GM18520 (cell line): ENCODE measurements at regions not wholly inside any gene's neighbourhood (a gene's known extent, or its start where the extent isn't known, plus 50 kb on each side); places are given as distances from the start of the nearest gene placed in this dataset.
"Not testable (repeated sequence)": the region's sequence is repeated elsewhere in the genome, so short reads cannot be mapped to it uniquely, and the experiment has no call there.

Experiments
- ATAC-seq: cut with Tn5 transposase; IDR thresholded peaks from one replicate; pipeline ENCODE4 v1.9.1; 2021; ENCODE audit not compliant: unreplicated experiment

DNA sequence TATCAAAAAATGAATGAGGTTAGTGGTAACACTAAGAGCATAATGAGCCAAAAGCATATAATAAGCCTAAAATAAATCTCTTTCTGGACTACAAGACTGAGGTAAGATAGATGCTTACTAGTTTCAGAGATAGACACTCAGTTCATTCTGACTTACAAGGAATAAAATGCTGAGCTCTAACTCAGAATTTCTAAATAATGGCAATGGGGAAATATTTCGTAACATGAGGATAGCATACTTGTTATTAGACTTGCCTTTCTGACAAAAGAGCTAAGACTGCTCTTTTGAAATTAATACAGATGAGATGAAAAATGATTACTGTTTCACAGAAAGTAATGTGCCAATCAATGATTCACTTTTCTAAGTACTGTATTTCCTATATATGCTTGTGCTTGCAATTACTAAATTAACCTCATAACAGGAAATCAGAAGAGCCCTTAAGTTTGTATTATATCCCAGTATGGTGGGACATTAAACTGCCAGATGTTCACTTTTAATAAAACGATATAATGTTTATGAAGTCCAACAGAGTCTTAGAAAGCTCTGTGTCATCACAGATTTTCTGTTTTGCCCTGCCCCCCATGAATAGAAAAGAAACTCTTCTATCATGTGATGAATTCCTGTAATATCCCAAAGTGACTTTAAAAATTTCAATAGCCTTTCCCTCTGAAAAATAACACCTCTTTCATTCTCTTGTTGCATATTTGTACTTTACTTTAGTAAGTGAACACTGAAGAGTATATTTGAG, 2771.0 kb upstream of the PCDH20 start:
- ATAC-seq: no peak

DNA sequence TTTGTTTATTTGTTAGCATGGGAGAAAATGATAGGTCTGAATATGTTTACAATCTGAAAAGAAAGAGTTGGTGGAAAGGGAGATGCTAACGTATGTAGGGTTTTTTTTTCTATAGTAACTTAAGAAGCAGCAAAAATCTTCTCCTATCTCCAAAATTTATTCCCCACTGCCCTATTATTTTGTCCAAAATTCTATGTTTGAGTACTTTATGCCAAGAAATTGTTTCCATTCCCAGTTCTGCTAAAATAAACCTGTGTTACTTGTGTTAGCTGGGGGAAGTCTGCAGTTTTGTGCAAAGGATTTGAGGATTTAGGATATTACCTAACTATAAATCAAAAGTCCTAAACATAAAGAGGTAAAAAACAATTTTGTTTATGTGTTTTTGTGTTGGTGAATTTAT, 2770.4 kb upstream of the PCDH20 start:
- no peak for ATAC-seq

DNA sequence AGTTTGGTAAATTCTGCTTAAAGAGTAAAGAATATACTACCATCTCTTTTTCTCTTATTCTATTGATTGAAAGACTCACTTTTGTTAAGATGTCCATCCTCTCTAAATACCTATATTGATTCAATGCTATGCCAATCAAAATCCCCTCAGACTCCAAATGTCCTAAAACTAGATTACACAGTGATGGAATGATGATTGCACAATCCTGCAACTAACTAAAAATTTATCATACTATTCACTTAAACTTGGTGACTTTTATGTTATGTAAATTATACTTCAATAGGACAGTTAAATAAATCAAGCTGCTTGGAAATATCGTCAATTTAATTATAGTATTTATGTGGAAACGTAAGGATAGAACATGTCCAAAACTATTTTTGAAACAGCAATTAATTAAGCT, 2765.1 kb upstream of the PCDH20 start:
- ATAC-seq: no peak

DNA sequence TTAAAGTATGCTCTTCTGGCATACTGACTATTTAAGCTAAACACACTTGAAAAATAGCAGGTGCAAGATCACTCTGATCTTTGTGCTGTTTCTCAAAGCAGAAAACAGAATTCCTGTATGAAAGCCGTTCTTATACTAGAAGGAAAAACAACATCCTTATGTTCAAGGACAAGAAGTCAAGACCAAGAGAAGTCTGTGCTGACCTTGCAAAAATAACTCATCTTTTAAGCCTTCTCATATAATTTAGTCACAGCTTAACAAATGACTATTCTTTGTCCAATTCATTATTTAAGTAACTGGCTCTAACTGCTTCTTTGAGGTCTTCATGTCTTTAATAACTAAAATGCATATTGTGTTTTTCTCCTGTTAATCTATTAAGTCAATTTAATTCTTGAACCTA, 2750.2 kb upstream of the PCDH20 start:
- ATAC-seq: no peak

DNA sequence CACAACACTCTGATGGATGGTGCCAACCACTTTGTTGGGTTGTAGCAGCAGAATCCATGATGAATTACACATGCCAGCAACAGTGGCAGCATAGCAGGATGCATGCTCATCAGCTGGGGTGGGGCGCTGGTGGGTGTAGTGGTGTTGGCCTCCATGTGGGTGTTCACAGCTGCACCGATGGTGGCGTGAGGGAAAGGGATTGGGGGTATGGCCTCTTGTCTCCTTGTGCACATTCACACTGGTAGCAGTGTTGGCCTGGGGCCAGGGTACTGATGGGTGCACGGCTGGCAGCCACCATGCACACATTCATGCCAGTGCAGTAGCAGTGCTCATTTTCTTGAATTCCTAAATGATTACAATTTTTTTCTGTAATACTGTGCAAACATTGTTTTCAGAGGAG, 2748.8 kb upstream of the PCDH20 start:
- no peak for ATAC-seq

DNA sequence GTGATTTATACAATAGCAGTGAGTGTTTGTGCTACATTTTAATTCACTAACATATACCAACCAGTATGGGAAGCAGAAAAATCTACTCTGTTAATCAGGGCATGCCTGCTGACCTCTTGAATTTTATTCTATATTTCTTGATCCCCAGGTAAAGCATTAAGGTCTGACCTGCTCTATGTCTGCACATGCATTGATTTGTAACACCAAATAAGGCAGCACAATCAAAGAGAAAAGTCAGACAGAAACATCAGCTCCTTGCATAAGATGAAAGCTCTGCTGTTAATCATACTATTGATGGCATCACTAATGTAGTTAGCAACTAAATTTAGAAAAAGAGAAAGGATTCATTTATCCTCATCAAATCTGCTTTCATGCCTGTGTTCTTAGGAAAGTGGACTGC, 2744.8 kb upstream of the PCDH20 start:
- ATAC-seq: no peak

DNA sequence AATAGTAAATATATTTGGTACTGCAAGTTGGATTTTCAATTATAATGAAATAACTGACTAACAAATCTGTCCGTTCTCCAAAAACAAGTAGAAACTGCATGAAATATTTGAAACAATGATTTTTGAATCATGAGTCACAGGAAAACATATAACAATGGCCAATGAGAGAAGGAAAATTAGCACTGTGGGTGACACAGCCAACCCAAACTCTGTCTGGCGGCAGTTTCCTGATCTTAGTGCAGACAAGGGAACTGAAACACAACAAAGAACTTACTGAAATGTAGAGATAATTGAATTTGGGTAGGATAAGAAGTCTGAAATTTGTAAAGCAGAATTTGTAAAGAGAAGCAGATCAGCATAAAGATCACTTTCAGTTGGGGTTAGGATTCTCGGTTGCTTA, 2743.3 kb upstream of the PCDH20 start:
- ATAC-seq: no peak

DNA sequence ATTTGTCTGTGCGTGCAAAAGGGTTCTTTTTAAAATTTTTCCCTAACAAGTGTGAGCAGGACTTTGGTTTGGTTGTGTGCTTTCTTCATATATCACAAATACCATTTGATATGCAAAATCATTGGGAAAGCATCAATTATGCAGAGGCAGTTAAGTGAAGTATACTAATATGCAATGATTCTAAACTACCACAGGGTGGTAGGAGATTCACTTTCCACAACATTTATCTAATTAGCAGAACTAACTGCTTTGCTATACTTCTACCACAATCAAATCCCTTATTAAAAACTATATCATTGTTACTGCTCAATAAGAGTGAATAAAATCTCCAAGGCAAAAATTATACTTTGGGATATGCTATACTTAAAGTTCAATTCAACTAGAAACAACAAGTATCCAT, 2738.9 kb upstream of the PCDH20 start:
- no peak for ATAC-seq

DNA sequence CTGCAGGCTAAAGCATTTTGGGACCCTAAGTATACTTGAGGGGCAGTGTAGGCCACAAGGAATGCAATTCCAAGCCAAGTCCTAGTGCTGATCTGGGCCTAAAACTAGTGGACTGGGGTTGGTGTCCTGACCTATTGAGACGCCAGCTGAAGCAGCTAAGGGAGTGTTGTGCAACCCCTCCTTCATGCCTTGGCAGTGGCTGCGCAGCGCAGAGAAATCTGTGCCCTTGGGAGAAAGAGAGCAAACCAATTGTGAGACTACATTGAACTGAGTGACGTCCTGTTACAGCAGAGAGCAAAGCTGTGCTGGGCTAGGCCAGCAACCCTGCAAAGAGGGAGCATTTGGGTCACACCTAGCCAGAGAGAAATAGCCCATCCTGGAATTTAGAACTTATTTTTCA, 2715.0 kb upstream of the PCDH20 start:
- no peak for ATAC-seq

DNA sequence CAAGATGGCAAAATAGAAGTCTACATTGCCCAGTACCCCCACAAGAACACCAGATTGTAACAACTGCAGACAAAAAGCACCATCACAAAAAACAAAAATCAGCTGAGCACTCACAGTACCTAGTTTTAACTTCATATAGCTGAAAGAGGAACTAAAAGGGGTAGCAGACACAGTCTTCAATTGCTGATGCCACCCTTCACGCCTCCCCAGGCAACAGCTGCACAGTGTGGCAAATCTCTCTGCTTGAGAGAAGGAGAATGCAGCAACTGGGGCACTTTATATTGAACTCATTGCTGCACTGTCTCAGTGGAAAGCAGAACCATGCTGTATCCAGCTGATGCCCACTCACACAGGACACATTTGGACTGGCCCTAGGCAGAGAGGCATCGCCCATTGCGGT, 2714.5 kb upstream of the PCDH20 start:
- no peak for ATAC-seq

DNA sequence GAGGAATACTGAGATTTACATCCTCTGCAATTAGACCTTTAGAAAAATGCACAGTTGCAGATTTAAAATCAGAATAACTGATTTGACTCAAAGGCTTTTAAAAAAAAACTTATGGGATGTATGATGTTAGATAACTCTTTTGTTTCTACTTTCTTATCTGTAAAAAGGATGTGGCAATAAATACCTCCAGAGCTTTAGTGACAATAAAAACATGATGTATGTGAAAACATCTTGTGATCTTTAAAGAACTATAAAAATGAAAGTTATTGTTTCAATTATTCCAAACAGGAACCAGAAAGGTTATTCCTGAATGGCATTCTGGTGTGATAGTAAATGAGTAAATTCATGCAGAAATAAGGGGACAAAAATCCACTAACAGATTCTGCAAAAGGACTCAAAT, 2712.2 kb upstream of the PCDH20 start:
- no peak for ATAC-seq

DNA sequence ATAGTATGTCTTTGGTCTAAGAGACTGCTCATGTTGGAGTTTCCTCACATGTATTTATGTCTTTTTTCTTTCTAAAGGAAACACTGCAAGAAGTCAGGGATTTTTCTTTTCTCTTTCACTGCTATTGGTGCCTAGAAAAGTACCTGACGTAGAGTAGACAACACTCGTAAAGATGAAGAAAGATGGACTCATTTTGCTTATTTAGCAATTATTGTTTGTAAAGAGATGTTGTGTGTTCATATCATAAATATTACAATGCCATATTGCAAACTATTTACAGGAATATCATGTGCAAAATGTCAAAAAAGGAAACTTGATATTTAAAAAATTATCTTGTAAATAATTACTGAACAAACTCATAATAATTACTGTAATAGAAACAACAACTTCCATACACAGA, 2711.5 kb upstream of the PCDH20 start:
- ATAC-seq: no peak

DNA sequence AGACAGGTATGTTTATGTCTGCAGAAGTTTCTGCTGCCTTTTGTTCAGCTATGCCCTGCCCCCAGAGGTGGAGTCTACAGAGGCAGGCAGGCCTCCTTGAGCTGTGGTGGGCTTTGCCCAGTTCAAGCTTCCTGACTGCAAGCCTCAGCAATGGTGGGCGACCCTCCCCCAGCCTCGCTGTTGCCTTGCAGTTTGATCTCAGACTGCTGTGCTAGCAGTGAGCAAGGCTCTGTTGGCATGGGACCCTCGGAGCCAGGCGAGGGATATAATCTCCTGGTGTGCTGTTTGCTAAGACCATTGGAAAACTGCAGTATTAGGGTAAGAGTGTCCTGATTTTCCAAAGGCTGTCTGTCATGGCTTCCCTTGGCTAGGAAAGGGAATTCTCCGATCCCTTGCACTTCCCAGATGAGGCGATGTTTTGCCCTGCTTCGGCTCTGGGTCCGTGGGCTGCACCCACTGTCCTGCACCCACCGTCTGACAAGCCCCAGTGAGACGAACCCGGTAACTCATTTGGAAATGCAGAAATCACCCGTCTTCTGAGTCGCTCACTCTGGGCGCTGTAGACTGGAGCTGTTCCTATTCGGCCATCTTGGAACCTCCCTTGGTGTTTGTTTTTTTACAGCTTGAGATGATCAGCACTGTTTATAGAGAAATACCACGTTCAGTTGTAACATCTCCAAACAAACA, 2705.5 kb upstream of the PCDH20 start:
- not testable (repeated sequence) for ATAC-seq

DNA sequence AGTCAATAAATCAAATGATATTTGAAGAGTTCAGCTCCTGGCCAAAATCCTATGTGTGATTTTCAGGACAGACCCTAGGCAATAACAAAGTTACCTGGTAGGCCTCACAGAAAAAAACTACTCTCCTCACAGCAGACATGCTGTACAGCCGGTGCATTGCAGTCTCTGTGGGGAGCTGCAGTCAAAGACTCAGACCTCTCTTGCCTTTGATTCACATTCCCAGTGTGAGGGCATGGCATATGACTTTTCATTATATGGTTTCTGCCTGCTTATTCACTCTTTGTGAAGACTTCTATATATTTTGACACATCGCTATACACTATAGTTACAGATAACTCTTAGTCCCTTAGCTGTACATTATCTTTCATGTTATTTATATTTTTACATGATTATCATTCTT, 2684.3 kb upstream of the PCDH20 start:
- no peak for ATAC-seq

DNA sequence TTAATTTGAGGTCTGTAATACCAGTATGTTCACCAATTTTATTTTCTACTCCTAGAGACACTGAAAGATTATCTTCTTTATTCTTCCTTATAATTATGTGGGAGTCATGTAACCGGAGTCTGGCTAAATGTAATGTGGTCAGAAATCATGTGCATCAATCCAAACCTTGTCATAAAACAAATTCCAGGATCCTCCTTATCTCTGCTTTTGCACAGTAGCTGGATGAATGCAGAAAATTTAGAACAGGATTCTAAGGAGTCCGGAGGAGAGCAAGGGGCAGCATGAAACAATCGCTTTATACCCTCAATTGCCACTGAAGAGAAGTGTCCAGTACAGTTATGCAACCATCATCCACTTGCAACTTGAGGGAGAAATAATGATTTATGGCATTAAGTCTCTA, 2674.7 kb upstream of the PCDH20 start:
- no peak for ATAC-seq

DNA sequence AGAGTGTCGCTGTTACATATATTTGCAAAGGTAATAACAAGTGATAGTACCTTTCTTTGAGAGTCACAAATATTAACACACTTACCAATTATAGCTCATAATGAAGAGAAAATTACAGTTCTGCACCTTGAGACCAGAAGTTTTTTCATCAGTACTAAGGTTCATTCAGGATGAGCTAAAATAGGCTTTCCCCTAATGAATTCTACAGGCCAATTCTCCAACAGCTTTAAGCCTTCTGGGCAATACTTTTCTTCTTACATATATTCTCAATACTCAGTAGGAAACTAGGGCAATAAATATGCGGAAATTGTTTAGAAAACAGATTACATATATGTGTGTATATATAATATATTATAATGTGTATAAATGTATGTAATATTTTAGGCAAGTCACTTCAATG, 2672.8 kb upstream of the PCDH20 start:
- ATAC-seq: no peak

DNA sequence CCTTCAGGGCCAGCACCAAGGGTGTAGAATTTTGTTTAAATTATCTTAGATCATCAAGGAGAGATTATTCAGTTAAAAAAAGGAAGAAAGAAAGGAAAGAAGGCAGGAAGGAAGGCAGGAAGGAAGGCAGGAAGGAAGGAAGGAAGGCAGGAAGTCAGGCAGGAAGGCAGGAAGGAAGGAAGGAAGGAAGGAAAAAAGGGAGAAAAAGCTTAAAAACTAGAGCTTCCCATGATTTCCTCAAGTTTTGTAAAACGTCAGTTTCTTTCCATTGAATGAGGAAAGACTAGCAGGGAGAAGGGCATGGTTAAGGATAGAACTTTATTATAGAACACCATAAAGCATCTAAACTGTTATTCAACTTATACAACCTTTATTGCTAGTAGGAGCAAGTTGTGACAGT, 2672.0 kb upstream of the PCDH20 start:
- ATAC-seq: no peak

DNA sequence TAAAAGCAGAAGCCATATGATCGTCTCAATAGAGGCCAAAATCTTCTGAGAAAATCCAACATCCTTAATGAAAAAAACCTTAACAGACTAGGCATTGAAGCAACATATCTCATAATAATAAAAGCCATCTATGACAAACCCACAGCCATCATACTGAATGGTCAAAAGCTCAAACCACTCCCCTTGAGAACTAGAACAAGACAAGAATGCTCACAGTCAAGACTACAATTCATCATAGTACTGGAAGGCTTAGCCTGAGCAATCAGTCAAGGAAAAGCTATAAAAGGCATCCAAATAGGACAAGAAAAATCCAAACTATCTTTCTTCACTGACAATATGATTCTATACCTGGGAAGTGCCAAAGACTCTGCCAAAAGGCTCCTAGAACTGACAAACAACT, 2668.2 kb upstream of the PCDH20 start:
- ATAC-seq: no peak

DNA sequence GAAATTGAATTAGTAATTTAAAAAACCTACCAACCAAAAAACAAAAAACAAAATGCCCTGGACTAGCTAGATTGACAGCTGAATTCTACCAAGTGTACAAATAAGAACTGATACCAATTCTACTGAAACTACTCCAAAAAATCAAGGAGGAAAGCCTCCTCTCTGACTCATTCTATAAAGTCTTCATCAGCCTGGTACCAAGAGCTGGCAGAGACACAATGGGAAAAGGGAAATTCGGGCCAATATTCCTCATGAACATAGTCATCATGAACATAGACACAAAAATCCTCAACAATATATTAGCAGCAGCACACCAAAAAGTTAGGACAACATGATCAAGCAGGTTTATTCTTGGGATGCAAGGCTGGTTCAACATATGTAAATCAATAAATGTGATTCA, 2667.7 kb upstream of the PCDH20 start:
- ATAC-seq: no peak

DNA sequence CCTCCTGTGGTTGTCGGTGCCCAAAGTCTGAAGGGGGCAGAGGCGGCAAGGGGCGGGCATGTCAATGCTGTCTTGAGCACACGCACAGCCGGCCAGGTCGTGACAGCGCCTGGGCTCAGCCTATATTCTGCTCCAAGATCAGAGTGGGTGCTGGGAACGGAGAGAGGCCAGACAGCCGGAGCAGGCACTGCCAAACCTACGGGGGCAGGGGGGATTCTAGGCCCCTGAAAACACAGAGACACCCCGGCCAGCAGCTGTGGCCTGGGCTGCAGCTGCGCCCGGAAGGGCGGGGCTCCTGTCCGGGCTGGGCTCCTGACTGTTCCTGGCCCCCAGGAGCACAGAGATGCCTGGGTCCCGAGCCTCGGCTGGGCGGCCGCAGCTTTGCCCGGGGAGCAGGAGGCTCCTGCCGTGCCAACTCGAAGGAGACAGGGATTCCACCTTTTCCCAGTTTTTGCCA, 2662.9 kb upstream of the PCDH20 start:
- ATAC-seq: no peak

DNA sequence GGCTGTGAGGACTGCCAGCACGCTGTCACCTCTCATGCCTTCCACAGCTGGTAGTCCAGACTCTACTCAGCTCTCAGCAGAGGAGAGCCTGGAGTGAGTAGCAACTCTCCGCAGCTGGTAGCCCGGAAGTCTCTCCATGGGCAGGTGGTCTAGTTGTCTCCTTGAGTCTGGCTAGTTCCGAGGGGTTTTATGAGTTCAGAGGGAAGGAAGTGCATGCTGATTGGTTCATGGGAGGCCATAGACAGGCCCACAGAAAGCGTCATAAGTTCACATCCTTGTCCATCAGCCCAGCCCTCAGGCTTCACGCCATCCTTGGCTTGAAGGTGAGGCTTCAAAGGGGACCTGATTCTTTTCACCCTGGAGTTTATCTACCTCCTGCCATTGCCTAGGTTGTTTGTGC, 2662.4 kb upstream of the PCDH20 start:
- no peak for ATAC-seq

DNA sequence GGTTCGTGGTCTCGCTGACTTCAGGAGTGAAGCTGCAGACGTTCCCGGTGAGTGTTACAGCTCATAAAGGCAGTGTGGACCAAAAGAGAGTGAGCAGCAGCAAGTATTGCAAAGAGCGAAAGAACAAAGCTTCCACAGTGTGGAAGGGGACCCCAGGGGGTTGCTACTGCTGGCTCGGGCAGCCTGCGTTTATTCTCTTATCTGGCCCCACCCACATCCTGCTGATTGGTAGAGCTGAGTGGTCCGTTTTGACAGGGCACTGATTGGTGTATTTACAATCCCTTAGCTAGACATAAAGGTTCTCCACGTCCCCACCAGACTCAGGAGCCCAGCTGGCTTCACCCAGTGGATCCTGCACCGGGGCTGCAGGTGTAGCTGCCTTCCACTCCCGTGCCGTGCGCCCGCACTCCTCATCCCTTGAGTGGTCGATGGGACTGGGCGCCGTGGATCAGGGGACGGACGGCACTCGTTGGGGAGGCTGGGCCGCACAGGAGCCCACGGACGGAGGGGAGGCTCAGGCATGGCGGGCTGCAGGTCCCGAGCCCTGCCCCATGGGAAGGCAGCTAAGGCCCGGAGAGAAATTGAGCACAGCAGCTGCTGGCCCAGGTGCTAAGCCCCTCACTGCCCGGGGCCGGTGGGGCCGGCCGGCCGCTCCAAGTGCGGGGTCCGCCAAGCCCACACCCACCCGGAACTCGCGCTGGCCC, 2661.6 kb upstream of the PCDH20 start:
- not testable (repeated sequence) for ATAC-seq
